SK-MEL-5 (cell line): ENCODE measurements at regions not wholly inside any gene's neighbourhood (a gene's known extent, or its start where the extent isn't known, plus 50 kb on each side); places are given as distances from the start of the nearest gene placed in this dataset.

ENCODE experiments used
- DNase-seq: peaks from one replicate; pipeline ENCODE4 v3.0.0-alpha.2; 2016; ENCODE audit warnings: low read depth, low spot score
- in situ Hi-C: cut with HindIII; loops from 2 replicates; pipeline ENCODE4 v1.10.0; 2016; ENCODE audit warnings: low sequenced_read_pairs, high pct_unique_total_duplicates, low pct_unique_long_range_greater_than_20kb

GRCh38 chr2:105188343-105188742 lies 53.2 kb upstream of the GPR45 start:
- in situ Hi-C loops, result no loop called here
- no peak for DNase-seq
